HepG2 (cell line): ENCODE measurements at regions not wholly inside any gene's neighbourhood (a gene's known extent, or its start where the extent isn't known, plus 50 kb on each side); places are given as distances from the start of the nearest gene placed in this dataset.

Experiments used
- ATAC-seq: fragments of 200-7000 bp; cut with Tn5 transposase; 3 replicates; pipeline ENCODE4 v1.9.1; 2020; ENCODE audit warnings: mild to moderate bottlenecking, moderate library complexity
- BruUV-seq: library from RNA; stranded (reverse); fragments of 400-500 nt; replicated peaks from 2 replicates; lab custom pipeline; 2021; lab: Mats Ljungman, UMichigan
- CTCF ChIA-PET: fragments of 300-600 bp; formaldehyde crosslinking; extraction: SDS; loops from one replicate; lab custom pipeline; 2021; ENCODE audit warnings: low total read pairs, inconsistent platforms, low intra/inter-chr PET ratio; lab: Yijun Ruan, JAX
- POLR2A ChIA-PET: fragments of 350-600 bp; sonication (Branson Sonifier 250); formaldehyde crosslinking; loops from one replicate; lab custom pipeline; 2020; ENCODE audit warnings: antibody characterized with exemption, inconsistent platforms; lab: Yijun Ruan, JAX
- DNase-seq: peaks from one replicate; pipeline ENCODE4 v3.0.0-alpha.2; 2015; ENCODE audit warnings: low spot score
- FAIRE-seq: peaks from 3 replicates; lab custom pipeline; 2011; peaks lifted over from hg19 to GRCh38; lab: Jason Lieb, UNC
- H2AFZ ChIP-seq: one replicate; pipeline ENCODE4 v1.6.1; 2011; ENCODE audit warnings: low read length, inconsistent platforms
- H3K27ac ChIP-seq: fragments of 300-600 bp; 3 replicates; pipeline ENCODE4 v1.8.0; 2011; ENCODE audit warnings: mixed run types, mild to moderate bottlenecking, mixed read lengths, low read length, inconsistent platforms; ENCODE audit not compliant: insufficient read depth; ENCODE audit errors: extremely low read length
- H3K27me3 ChIP-seq, 2 experiments: fragments of 200-600 bp in 1 of 2; 2 replicates in 1 of 2; 3 replicates in 1 of 2; pipeline versions ENCODE4 v1.6.0 to v1.8.0; 2011; ENCODE audit warnings: low read length in 2 of 2, mild to moderate bottlenecking in 2 of 2, moderate library complexity in 2 of 2, inconsistent platforms in 1 of 2; ENCODE audit not compliant: insufficient read depth in 2 of 2, control insufficient read depth in 1 of 2
- H3K36me3 ChIP-seq, 2 experiments: fragments of 200-600 bp in 1 of 2; replicated peaks in 1 of 2; 2 replicates in 1 of 2; 3 replicates in 1 of 2; pipeline versions ENCODE4 v1.5.1 to v1.8.0; 2011; ENCODE audit warnings: low read length in 2 of 2, inconsistent platforms in 1 of 2; ENCODE audit not compliant: insufficient read depth in 2 of 2, control insufficient read depth in 1 of 2
- H3K4me1 ChIP-seq: 2 replicates; pipeline ENCODE4 v1.5.1; 2012; ENCODE audit warnings: low read length, inconsistent platforms; ENCODE audit not compliant: insufficient read depth
- H3K4me2 ChIP-seq: 2 replicates; pipeline ENCODE4 v1.6.0; 2011; ENCODE audit warnings: low read depth, low read length, inconsistent platforms
- H3K4me3 ChIP-seq, 3 experiments: fragments of 200-600 bp in 1 of 3; sonication (generic), shearing (Covaris generic) in 1 of 3; replicated peaks in 1 of 3; 2 replicates each; pipeline ENCODE4 v1.5.1; 2011 to 2016; ENCODE audit warnings: low read length in 3 of 3, inconsistent platforms in 2 of 3, low read depth in 2 of 3, mild to moderate bottlenecking in 2 of 3, control low read depth in 1 of 3, mixed read lengths in 1 of 3; ENCODE audit not compliant: insufficient read depth in 1 of 3
- H3K79me2 ChIP-seq: one replicate; pipeline ENCODE4 v1.6.1; 2011; ENCODE audit warnings: low read length, inconsistent platforms; ENCODE audit not compliant: insufficient read depth
- H3K9ac ChIP-seq: 2 replicates; pipeline ENCODE4 v1.6.0; 2011; ENCODE audit warnings: mild to moderate bottlenecking, low read depth, low read length, inconsistent platforms; ENCODE audit not compliant: insufficient read depth
- H3K9me3 ChIP-seq: 2 replicates; pipeline ENCODE4 v1.5.1; 2012; ENCODE audit warnings: mild to moderate bottlenecking, low read length
- H4K20me1 ChIP-seq: 2 replicates; pipeline ENCODE4 v1.6.0; 2011; ENCODE audit warnings: inconsistent platforms, mild to moderate bottlenecking, low read length, moderate library complexity; ENCODE audit not compliant: insufficient read depth
- AHDC1 ChIP-seq: sonication (generic); formaldehyde crosslinking; IDR thresholded peaks from 2 replicates; pipeline ENCODE4 v1.5.1; 2020; ENCODE audit warnings: mild to moderate bottlenecking, missing genetic modification reagents, borderline replicate concordance
- BORCS8-MEF2B ChIP-seq: sonication (generic); formaldehyde crosslinking; IDR thresholded peaks from 2 replicates; pipeline ENCODE4 v1.8.0; 2022; ENCODE audit warnings: mild to moderate bottlenecking, missing genetic modification reagents
- CENPX ChIP-seq: sonication (generic); formaldehyde crosslinking; IDR thresholded peaks from 2 replicates; pipeline ENCODE4 v1.9.0; 2021; ENCODE audit warnings: mild to moderate bottlenecking, missing genetic modification reagents, moderate library complexity
- ETV6 ChIP-seq: sonication (generic); formaldehyde crosslinking; conservative IDR thresholded peaks from 2 replicates; pipeline ENCODE4 v1.4.0; 2020; ENCODE audit warnings: missing genetic modification reagents
- HOXA3 ChIP-seq: sonication (generic); formaldehyde crosslinking; IDR thresholded peaks from 2 replicates; pipeline ENCODE4 v1.5.0; 2020; ENCODE audit warnings: missing genetic modification reagents
- RORA ChIP-seq: sonication (generic); formaldehyde crosslinking; IDR thresholded peaks from 2 replicates; pipeline ENCODE4 v1.5.0; 2020; ENCODE audit warnings: mild to moderate bottlenecking, missing genetic modification reagents, moderate library complexity
- SCMH1 ChIP-seq: sonication (generic); formaldehyde crosslinking; IDR thresholded peaks from 2 replicates; pipeline ENCODE4 v1.9.0; 2021; ENCODE audit warnings: missing genetic modification reagents, mild to moderate bottlenecking, borderline replicate concordance
- SMARCC2 ChIP-seq: fragments of 450-650 bp; IDR thresholded peaks from 2 replicates; pipeline ENCODE4 v1.6.1; 2017; ENCODE audit warnings: antibody characterized with exemption, mild to moderate bottlenecking
- ZFP36 ChIP-seq: fragments of 150-350 bp; IDR thresholded peaks from 2 replicates; pipeline ENCODE4 v1.6.1; 2018; ENCODE audit warnings: borderline replicate concordance, low read length, low read depth; ENCODE audit not compliant: partially characterized antibody
- ZNF337 ChIP-seq: sonication (generic); formaldehyde crosslinking; IDR thresholded peaks from 2 replicates; pipeline ENCODE4 v1.5.1; 2020; ENCODE audit warnings: missing genetic modification reagents, low read depth, mild to moderate bottlenecking, borderline replicate concordance
- ZNF605 ChIP-seq: sonication (generic); formaldehyde crosslinking; IDR thresholded peaks from 2 replicates; pipeline ENCODE4 v1.8.0; 2022; ENCODE audit warnings: mild to moderate bottlenecking, missing genetic modification reagents
- ZSCAN22 ChIP-seq: sonication (generic); formaldehyde crosslinking; IDR thresholded peaks from 2 replicates; pipeline ENCODE4 v1.4.0; 2020; ENCODE audit warnings: mild to moderate bottlenecking, missing genetic modification reagents
- ZSCAN9 ChIP-seq: IDR thresholded peaks from 2 replicates; pipeline ENCODE4 v1.6.1; 2016; ENCODE audit warnings: borderline replicate concordance
- WGBS: methylation state at CpG from one replicate; pipeline ENCODE4 v1.1.6; 2017; ENCODE audit warnings: low lambda C conversion rate; 5-methylcytosine and 5-hydroxymethylcytosine counted together
- in situ Hi-C: cut with HindIII; loops from 2 replicates; pipeline ENCODE4 v1.10.0; 2017; ENCODE audit warnings: low pct_unique_long_range_greater_than_20kb; ENCODE audit not compliant: extremely low pct_ligation_motif_present
- intact Hi-C: fragments of 100-400 bp; cut with micrococcal nuclease; formaldehyde crosslinking; loops from one replicate; pipeline ENCODE4 v1.10.0; 2022; ENCODE audit not compliant: unreplicated experiment
- TF ChIP-seq, protein P1 (sequence below): sonication (generic); formaldehyde crosslinking; IDR thresholded peaks from 2 replicates; pipeline ENCODE4 v1.4.0; 2020; ENCODE audit warnings: mild to moderate bottlenecking, missing genetic modification reagents
- TF ChIP-seq, protein P2 (sequence below): sonication (generic); formaldehyde crosslinking; IDR thresholded peaks from 2 replicates; pipeline ENCODE4 v1.4.0; 2020; ENCODE audit warnings: missing genetic modification reagents, borderline replicate concordance

DNA sequence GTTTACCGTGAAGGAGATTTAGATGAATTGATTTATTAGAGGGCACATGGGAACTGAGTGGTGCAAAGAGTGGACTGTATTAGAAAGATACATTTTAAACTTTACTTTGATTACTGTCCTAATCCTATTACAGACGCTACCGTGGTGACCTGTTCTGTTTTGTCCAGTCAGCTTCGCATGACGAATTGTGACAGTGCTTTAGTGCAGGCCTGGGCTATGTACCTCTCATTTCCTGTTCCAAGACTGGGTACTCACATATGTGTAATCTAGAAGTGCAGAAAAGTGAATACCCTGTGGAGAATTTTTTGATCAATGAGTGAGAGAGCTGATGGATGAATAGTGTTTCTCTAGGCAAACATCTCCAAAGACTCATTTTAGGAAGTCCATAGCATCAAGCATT lies 385.9 kb downstream of the ANXA1 start:
- Histone ChIP-seq H3K79me2 (no peaks in the 10 kb centered on the region), H3K9ac (no peak overlapping the region), H3K4me2 (no peak overlapping the region), H3K27me3 (no peaks in the 10 kb centered on the region), H3K27ac (no peak overlapping the region), H3K4me1 (peaks cover 27% of the 10 kb centered on the region), H3K9me3 (no peaks in the 10 kb centered on the region), H4K20me1 (no peaks in the 10 kb centered on the region), H3K4me3 (no peak overlapping the region), H2AFZ (no peak overlapping the region), H3K36me3 (no peaks in the 10 kb centered on the region)
- no peak for ATAC-seq
- in situ Hi-C loops: no loop called here
- CTCF ChIA-PET: no interaction called here
- intact Hi-C loops: no loop called here
- 74% methylated on average over 5 of the region's 5 CpGs for WGBS
- BruUV-seq: no TSS peak
- POLR2A ChIA-PET: no interaction called here
- no peak for DNase-seq
- no peak for FAIRE-seq
- TF ChIP-seq ZSCAN22 (CRISPR knock-in tag): no peak
- no peak for TF ChIP-seq SMARCC2
- no peak for TF ChIP-seq AHDC1
- TF ChIP-seq, protein P1, sequence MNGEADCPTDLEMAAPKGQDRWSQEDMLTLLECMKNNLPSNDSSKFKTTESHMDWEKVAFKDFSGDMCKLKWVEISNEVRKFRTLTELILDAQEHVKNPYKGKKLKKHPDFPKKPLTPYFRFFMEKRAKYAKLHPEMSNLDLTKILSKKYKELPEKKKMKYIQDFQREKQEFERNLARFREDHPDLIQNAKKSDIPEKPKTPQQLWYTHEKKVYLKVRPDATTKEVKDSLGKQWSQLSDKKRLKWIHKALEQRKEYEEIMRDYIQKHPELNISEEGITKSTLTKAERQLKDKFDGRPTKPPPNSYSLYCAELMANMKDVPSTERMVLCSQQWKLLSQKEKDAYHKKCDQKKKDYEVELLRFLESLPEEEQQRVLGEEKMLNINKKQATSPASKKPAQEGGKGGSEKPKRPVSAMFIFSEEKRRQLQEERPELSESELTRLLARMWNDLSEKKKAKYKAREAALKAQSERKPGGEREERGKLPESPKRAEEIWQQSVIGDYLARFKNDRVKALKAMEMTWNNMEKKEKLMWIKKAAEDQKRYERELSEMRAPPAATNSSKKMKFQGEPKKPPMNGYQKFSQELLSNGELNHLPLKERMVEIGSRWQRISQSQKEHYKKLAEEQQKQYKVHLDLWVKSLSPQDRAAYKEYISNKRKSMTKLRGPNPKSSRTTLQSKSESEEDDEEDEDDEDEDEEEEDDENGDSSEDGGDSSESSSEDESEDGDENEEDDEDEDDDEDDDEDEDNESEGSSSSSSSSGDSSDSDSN (CRISPR knock-in tag): no peak
- TF ChIP-seq ZNF337: no peak
- TF ChIP-seq RORA (CRISPR knock-in tag): no peak
- TF ChIP-seq ZSCAN9 (CRISPR knock-in tag): no peak
- no peak for TF ChIP-seq ZFP36
- no peak for TF ChIP-seq CENPX (CRISPR knock-in tag)
- no peak for TF ChIP-seq BORCS8-MEF2B (CRISPR knock-in tag)
- no peak for TF ChIP-seq SCMH1 (CRISPR knock-in tag)
- no peak for TF ChIP-seq ETV6 (CRISPR knock-in tag)
- TF ChIP-seq, protein P2, sequence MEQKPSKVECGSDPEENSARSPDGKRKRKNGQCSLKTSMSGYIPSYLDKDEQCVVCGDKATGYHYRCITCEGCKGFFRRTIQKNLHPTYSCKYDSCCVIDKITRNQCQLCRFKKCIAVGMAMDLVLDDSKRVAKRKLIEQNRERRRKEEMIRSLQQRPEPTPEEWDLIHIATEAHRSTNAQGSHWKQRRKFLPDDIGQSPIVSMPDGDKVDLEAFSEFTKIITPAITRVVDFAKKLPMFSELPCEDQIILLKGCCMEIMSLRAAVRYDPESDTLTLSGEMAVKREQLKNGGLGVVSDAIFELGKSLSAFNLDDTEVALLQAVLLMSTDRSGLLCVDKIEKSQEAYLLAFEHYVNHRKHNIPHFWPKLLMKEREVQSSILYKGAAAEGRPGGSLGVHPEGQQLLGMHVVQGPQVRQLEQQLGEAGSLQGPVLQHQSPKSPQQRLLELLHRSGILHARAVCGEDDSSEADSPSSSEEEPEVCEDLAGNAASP (CRISPR knock-in tag): no peak
- no peak for TF ChIP-seq HOXA3 (CRISPR knock-in tag)
- TF ChIP-seq ZNF605: no peak
